ENCODE measurements at regions not wholly inside any gene's neighbourhood (a gene's known extent, or its start where the extent isn't known, plus 50 kb on each side); places are given as distances from the start of the nearest gene placed in this dataset.

DNA sequence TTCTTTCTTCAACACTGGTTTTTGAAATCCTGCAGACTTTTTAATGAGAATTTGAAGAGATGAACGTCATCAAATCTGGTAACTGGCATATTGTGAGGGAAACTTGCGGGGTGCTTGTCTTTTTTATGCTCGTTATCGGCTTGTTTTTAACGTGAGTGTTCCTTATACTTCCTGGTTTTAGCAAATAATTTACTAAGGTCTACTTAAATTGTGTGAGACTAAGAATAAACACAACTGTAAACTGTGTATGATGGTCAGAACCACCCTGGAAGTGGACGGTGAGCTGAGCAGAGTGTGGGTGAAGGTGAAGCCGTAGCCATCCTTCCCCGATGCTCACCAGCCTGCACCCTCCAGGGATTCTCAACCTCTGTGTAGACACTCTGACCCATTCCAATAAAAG, 82.3 kb upstream of the CDC42EP3 start:
- no peak for TF ChIP-seq CTCF (IDR thresholded peaks at IDR 0.05)
- TF ChIP-seq ZFX (IDR thresholded peaks at IDR 0.05; ENCODE audit: borderline replicate concordance), result no peak

Measured in 22Rv1 (cell line).